ENCODE measurements at regions not wholly inside any gene's neighbourhood (a gene's known extent, or its start where the extent isn't known, plus 50 kb on each side); places are given as distances from the start of the nearest gene placed in this dataset.

- no peak for DNase-seq
Measured at GRCh38 chr9:79800578-79800977, 228.8 kb downstream of the TLE4 start.

GRCh38 chr9:79799691-79800335 lies 228.0 kb downstream of the TLE4 start:
- DNase-seq: no peak

GRCh38 chr9:79798450-79798849 lies 226.7 kb downstream of the TLE4 start:
- DNase-seq: no peak

GRCh38 chr9:79796411-79796810 lies 224.6 kb downstream of the TLE4 start:
- DNase-seq: no peak

- no peak for DNase-seq
Measured at GRCh38 chr9:79788662-79789061, 216.9 kb downstream of the TLE4 start.

GRCh38 chr9:79781263-79781662 lies 209.5 kb downstream of the TLE4 start:
- DNase-seq: no peak

- DNase-seq: no peak
Measured at GRCh38 chr9:79780559-79780958, 208.8 kb downstream of the TLE4 start.

GRCh38 chr9:79779901-79780300 lies 208.1 kb downstream of the TLE4 start:
- DNase-seq: no peak

GRCh38 chr9:79778581-79778980 lies 206.8 kb downstream of the TLE4 start:
- DNase-seq: no peak

- DNase-seq: no peak
Measured at GRCh38 chr9:79776581-79776980, 204.8 kb downstream of the TLE4 start.
